NCI-H748 treated with DMSO at 0.1 percent for 48 hours (cell line): ENCODE measurements at regions not wholly inside any gene's neighbourhood (a gene's known extent, or its start where the extent isn't known, plus 50 kb on each side); places are given as distances from the start of the nearest gene placed in this dataset.

Experiments used
- DNase-seq: peaks from one replicate; lab custom pipeline; 2025; lab: John Stamatoyannopoulos, UW

DNA sequence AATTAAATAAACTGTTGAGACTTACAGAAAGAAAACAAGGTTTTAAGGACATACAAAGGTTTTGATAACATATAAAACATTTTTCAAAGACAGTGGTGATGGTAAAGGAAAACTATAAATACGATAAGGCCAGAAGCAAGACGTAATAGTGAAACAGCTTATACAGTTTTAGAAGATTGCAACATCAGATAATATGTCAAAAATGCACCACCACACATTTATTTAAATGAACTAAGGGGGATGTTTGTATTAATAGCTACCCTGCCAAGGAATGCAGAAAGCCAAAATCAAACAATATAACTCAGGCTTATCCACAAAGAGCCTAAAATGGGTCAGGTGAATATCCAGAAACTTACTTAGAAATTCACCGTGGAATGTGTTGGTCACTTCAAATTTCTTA, 981.6 kb upstream of the FAT3 start:
- DNase-seq: no peak

DNA sequence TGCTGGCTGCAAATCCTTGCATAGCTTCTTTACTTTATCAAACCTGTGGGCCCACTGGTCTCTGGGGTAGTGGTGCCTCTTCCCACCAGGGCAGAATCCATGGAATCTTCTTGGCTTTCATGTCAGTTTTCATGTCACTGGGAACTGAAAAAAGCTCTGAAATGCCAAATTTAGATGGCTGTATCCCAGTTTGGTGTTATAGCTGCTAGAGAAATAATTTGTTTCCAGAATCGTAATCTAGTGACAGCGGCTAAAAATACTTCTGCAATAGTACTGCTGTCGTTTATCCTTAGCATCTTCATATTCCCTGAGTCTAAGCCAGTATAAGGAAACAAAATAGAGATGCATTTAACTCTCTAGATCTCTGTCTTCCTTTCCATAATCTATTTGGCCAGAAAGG, 983.4 kb upstream of the FAT3 start:
- DNase-seq: no peak

DNA sequence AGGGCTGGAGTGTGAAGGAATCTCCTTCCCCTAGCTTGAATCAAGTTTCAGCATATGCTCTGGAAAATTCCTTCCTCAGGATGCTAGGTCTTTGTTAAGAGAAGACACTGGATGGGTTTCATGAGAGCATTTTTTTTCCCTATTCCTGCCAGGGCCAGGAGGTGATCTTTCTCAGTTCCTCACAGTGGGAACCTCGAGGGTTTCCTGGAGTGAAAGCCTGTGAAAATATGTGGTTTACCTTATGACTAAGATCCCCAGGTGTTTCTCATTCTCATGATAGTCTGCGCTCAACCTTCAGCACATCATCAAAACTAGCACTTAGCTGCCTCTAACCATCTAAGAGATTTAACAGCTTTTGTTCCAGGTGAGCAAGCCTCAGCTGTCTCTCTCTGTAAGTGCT, 985.3 kb upstream of the FAT3 start:
- DNase-seq: no peak

DNA sequence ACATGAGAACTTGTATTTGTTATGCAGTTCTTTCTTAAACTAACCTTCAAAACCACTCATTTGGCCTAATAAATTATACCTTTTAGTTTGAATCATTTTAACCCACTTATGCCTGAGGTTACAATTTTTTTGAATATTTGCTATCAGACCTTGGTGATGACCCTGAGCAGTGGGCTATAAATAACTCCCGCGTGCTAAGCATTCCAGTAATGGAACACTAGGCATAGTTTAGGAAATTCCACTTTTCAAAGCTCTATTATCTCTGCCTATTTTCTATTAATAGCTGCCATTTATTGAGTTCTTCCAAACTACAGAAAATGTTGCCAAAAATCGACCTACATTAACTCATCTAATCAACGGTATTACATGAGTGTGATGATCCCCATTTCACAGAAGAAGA, 993.4 kb upstream of the FAT3 start:
- DNase-seq: no peak

DNA sequence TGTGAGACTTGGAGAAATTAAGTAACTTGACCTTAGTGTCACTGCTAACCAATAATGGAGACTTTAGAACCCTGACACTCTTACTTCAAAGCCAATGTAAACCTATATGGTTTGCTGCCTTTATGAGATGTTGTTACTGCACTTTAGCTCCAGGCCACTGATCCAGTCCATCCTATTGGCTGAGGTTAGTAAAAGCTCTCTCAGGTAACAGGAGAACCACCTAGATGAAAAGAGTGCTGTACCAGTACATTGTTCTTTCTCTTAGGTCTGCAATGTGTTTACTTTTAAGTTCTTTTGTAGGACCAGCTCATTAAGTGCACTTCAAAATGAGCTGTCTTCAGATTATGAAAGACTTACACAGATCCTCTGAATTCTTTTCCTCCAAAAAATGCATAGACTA, 994.0 kb upstream of the FAT3 start:
- DNase-seq: no peak

DNA sequence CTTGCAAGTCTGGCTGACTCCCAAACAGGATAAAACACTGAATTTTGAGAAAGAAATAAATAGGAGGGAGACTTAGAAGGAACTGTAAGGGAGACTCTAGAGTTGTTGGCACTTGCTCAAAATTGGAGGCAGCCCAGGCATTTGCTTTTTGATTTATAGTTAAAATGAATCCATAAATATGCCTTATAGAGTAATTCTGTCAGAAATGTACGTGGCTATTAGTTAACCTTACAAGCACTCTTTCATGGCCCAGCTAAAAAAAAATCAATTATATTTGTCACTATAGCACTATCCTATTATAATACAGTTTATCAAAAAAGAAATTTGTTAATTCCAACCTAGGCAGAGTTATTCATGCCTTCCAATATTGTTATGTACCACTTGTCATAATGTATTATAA, 1000.0 kb upstream of the CHORDC1 start:
- no peak for DNase-seq

DNA sequence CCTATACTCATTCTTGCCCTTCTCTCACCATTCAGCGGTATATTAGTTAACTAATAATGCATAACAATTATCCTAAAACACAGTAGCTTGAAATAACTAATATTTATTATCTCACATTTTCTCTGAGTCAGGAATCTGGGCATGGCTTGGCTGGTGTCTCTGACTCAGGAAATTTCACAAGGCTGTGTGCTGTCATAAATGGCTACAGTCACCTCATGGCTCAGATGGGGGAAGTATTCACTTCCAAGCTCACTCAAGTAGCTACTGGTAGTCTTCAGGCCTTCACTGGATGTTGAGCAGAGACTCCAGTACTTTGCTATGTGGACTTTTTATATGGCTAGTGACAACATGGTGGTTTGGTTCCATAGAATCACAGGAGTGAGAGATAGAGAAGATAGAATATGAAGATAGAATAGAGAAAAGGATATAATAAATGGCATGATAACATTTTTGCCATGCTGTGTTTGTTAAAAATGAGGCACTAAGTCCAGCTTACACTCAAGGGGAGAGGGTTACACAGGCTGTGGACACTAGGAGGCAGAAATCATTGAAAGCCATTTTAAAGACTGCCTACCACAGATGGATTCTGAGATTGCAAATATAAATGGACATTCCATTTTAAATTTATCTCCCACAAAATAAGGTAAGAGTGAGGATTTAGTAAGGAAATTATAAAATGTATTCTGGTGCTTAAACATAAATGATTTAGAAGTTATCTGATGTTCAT, 997.8 kb upstream of the CHORDC1 start:
- DNase-seq: no peak

DNA sequence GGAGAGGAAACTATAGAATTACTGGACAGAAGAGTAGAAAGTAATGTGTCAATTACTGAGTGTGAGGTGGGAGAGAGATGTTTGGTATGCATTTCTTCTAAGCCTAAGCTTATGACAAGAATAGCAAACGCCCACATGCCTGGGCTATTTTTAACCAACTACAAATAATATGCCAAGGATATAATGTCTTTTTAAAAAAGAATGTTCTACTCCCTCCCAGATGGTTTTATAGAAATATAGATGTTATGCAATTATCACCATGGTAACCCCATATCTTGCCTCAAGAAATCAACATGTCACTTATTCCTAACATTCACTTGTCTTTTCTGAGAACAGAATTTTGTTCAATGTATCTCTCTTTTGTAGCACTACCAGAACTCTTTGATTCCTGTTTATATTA, 996.7 kb upstream of the CHORDC1 start:
- no peak for DNase-seq

DNA sequence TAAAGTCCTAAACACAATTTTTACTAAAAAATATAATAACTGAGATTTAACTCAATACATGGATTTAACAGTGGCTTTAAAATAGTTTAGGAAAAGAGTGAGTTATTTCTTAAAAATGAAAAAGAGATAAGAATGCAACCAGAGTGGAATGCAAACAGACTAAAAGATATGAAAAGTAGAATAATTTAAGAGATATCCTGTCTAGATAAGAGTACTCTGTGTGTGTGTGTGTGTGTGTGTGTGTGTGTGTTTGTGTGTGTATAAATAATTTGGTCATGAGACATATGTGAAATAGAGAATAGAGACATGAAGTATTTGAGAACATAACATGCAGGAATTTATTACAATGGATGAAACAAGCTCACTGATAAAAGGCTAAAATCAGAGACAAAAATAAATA, 986.9 kb upstream of the CHORDC1 start:
- no peak for DNase-seq

DNA sequence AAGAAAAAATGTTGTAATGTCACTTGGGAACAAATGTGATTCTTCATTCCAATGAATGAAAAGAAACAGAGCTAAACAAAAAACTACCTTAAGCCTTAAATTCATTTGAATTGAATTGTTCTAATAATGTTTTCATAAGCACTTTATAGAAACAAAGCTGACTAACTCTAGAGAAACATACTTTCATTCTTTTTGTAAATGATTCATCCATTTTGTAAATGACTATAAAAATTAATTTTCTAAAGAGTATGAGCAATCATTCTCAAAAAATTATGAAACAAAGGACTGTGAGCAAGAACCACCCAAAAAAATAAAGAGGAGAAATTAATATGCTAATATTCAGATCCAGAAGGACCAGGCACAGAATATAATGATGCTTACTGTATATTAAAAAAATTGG, 986.5 kb upstream of the CHORDC1 start:
- DNase-seq: no peak

DNA sequence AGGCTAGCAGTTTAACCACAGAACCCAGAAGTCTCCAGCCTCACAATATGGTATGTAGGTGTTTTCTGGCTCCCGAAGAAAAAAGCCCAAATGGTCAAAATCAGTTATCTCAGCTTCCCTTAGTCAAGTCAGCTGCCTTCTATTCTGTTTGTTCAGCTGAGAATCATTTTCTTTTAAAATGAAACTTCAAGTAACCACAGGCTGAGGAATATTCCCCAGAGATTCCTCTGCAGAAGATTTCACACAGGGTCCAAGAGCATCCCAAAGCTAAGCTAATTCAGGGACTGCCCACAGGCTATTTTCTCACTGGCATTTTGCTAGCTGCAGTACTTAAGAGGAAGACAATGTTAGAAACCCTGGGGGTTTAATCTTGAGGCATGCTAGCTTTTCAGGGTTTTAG, 977.0 kb upstream of the CHORDC1 start:
- no peak for DNase-seq

DNA sequence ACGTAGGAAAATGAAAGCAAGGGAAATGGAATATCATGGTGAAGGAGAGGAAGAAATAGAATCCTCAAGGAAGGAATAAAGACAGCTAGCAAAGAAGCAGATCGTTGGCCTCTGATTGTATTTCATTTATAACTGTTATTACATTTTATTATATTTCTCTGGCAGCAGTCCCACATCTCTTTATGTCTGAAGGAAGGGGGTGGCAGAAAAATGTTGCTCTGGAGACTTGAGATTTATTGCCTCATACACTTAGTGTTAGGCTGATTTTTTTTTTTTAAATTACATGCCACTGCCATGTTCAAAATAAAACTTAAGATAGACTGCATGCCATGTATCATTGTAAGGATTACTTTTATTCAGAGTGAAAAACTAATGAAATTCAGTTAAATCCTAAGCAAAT, 971.7 kb upstream of the CHORDC1 start:
- DNase-seq: no peak

DNA sequence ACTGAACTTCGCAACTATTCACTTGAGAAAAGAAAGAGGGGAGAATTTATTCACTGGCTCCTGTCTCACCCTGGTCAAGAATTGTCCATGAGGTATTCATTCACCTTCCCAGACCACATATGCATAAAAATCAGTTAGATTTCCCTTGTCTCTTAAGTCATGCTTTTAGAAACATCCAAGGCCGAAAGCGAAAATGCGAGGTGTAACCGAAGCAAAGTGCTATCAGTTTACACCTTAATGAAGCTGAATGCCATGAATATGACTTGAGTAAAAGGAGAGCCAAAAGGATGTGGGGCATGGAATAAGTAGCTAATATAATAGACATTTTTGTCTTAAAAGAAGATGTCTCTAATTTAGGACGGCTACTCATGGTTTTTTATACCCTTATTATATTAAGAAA, 965.6 kb upstream of the CHORDC1 start:
- DNase-seq: no peak

DNA sequence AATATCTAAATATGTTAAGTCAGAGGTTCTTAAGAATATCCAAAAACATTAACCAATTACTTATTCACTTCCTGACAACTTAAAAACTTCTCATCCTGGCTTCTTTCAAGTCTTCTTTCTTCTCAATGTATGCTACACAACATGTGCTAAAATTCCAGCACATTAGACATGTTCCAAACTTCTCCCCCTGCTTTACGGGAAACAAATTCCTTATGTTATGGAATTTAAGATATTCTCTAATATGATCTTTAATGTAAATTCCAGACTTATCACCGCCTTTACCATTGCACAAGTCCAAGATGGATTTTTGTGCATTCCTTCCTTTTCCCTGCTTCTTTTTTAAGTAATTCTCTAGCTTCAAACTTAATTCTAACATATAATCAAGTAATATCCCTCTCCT, 964.5 kb upstream of the CHORDC1 start:
- DNase-seq: no peak

DNA sequence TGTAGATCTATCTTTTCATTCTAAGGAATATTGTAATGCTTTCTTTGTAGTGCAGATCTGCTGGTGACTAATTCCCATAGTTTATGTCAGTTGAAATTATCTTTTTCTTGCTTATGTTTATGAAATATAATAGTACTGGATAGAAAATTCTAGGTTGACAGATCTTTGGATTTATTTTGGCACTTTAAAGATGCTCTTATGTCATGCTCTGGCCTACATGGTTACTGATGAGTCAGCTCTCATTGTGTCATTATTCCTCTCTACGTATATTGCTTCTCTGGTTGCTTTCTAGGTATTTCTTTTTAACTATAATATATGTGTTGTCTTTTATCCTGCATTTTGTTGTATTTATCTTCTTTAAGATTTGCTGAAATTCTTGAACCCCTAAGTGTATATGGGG, 955.5 kb upstream of the CHORDC1 start:
- DNase-seq: no peak

DNA sequence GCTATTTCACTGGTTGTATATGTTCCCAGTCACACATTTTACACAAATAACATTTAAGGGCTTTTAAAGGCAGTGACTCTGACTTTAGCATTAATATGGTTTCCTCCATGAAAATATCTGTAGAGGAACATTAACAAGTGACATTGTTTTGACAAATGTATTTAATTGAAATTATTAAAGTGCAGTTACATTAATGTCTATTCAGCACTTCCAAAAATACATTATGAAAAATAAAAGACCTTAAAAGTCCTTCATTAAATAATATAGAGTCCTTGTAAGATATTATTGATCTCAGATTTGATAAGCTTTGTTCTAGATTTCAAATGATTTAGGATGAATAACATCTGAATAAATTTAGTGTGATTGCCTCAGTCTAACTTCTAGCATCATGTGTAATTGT, 951.9 kb upstream of the CHORDC1 start:
- DNase-seq: no peak

DNA sequence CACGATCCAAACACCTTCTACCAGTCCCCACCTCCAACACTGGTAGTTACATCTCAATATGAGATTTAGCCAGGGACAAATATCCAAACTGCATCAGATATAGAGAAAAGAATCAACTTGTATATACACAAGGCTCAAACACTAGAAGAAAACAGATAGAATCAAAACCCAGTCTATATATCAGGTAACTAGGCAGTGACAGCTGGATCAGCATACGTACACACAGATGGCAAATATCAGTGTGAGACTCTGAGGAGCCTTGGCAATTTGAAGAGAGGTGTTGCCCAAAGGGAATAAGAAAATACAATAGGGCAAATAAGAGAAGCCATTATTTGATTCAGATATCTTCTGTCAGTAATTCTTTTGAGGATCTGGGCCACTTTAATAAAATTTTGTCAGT, 951.3 kb upstream of the CHORDC1 start:
- DNase-seq: no peak

DNA sequence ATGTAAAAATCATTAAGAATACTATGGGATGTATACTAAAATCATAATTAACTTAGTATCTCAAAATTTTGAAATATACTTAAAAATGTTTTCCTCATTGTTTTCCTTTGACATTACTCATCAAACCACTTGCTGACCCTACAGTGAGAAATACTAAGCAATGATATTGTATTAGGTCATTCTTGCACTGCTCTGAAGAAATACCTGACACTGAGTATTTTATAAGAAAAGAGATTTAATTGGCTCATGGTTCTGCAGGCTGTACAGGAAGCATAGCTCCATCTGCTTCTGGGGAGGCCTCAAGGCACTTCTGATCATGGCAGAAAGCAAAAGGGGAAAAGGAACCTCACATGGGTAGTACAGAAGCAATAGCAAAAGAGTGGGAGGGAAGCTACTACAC, 950.9 kb upstream of the CHORDC1 start:
- DNase-seq: no peak

DNA sequence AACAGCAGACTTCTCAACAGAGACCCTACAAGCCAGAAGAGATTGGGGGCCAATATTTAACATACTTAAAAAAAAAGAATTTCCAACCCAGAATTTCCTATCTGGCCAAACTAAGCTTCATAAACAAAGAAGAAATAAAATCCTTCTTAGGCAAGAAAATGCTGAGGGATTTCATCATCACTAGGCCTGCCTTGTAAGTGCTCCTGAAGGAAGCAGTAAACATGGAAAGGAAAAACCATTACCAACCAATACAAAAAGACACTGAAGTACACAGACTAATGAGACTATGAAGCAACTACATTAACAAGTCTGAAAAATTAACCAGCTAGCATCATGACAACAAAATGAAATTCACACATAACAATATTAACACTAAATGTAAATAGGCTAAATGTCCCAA, 947.9 kb upstream of the CHORDC1 start:
- no peak for DNase-seq

DNA sequence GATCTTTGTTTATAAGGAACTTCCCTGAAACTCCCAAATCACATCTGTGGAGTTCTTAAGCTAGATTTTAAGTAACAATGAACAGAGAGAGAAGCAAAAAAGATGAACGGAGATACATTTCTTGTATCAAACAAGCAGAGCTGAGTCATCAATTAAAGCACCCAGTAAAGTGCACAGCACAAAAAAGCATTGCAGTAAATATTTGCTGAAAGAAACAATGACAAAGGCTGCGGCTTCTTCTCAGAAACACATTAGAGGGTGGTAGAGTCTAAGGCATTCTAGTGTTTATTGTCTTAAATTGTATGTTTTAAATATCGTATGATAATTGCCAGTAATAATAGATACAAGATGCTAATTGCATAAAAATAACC, 941.6 kb upstream of the CHORDC1 start:
- peak; percentile 40 for DNase-seq

DNA sequence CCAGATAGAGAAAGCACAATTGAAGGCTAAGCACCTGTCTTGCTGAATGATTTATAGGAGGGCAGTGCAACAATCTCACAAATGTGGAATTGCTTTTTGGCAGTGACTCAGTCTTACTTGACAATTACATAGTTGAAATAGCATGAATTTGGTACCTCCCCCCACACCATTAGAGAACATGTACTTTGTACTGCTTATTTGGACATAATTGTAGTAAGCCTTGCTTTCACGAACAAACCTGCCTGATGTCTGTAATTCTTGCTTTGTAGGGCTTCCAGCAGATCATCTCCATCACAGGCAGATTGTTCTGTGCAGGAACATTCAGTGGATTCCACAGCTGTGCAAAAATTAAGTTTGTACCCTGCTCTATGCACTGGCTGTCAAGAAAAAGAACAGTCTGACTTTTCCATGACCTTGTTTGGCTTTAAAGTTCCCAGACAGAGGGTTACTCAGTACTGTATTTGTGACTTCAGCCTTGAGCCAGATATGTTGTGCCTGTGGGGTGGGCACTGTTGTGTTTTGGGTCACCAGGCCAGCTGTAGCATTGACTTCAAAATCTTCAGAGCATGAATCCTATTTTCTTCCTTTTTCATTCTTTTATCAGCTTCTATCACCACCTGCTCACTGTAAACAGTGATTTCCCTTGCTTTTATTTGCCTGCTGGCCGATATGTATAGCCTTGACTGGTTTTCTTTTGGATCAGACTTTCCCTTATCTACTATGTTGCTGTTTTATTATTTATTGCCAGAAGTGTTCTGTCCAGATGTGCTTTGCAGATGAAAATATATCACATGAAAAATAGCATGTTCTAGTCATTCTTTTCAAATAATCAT, 941.0 kb upstream of the CHORDC1 start:
- DNase-seq: peak; percentile 13

DNA sequence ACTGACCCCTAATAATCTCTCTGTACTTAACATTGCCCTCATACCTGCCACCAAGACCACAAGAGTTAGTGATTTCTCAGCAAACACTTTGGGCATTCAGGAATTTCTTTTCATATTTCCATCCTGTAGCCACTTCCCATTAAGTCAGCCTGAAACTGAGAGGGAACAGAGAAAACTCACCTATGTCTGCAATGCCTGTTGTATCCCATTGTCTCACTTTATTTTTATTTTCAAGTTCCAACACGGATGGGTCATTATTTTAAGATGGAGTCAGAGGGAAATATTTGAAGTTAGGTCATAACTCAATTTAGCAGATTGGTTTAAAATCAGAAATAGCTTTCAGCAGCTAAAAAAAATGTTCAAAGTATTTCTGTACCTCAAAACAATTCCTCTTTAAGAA, 937.8 kb upstream of the CHORDC1 start:
- DNase-seq: no peak

DNA sequence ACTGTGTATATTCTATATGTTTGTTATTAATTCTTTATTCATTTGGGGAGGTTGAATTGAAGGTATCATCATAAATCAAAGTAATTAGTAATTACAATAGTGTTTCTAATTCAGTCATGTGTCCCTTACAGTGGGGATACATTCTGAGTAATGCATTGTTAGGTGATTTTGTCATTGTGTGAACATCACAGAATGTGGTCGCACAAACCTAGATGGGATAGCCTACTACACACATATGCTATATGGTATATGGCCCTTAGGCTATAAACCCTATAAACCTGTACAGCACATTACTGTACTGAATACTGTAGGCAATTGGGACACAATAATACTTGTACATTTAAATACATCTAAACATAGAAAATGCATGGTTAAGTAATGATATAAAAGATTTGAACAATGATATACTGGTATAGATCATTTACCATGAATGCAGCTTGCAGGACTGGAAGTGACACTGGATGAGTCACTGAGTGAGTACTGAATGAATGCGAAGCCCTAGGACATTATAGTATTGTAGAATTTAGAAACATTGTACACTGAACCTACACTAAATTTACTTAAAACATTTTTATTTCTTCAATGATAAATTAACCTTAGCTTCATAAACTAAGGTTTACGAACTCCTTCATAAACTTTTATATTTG, 936.2 kb upstream of the CHORDC1 start:
- DNase-seq: no peak
